Activated T-helper 1 cell treated with anti-CD3 and anti-CD28 coated beads, Interleukin-12 subunit alpha, Interleukin-12 subunit beta, Interleukin-2, Interleukin-4 antibody, amounts not matched to agents 30 ng/mL and 10 ng/mL and 1 ng/mL, durations not matched to agents 14 hours and 24 hours and 36 hours (primary cell): ENCODE measurements at regions not wholly inside any gene's neighbourhood (a gene's known extent, or its start where the extent isn't known, plus 50 kb on each side); places are given as distances from the start of the nearest gene placed in this dataset.
"Not testable (repeated sequence)": the region's sequence is repeated elsewhere in the genome, so short reads cannot be mapped to it uniquely, and the experiment has no call there.

Source experiments
- DNase-seq: peaks from one replicate; pipeline ENCODE4 v3.0.0; 2021; ENCODE audit warnings: low spot score
- H3K27ac Mint-ChIP-seq: one replicate; pipeline ENCODE4 v1.8.0; 2021; ENCODE audit warnings: mild to moderate bottlenecking, mixed read lengths
- H3K27me3 Mint-ChIP-seq: one replicate; pipeline ENCODE4 v1.8.0; 2022; ENCODE audit warnings: mild to moderate bottlenecking, moderate library complexity, mixed read lengths; ENCODE audit not compliant: insufficient read depth
- H3K36me3 Mint-ChIP-seq: one replicate; pipeline ENCODE4 v1.8.0; 2021; ENCODE audit warnings: low read depth, mixed read lengths
- H3K4me1 Mint-ChIP-seq: one replicate; pipeline ENCODE4 v1.8.0; 2021; ENCODE audit warnings: low read depth, mixed read lengths
- H3K4me3 Mint-ChIP-seq: one replicate; pipeline ENCODE4 v1.8.0; 2021; ENCODE audit warnings: mild to moderate bottlenecking, moderate library complexity, mixed read lengths
- H3K9me3 Mint-ChIP-seq: one replicate; pipeline ENCODE4 v1.8.0; 2021; ENCODE audit warnings: mixed read lengths
- intact Hi-C: fragments of 100-400 bp; cut with micrococcal nuclease; formaldehyde crosslinking; loops from one replicate; pipeline ENCODE4 v1.15.1; 2024

DNA sequence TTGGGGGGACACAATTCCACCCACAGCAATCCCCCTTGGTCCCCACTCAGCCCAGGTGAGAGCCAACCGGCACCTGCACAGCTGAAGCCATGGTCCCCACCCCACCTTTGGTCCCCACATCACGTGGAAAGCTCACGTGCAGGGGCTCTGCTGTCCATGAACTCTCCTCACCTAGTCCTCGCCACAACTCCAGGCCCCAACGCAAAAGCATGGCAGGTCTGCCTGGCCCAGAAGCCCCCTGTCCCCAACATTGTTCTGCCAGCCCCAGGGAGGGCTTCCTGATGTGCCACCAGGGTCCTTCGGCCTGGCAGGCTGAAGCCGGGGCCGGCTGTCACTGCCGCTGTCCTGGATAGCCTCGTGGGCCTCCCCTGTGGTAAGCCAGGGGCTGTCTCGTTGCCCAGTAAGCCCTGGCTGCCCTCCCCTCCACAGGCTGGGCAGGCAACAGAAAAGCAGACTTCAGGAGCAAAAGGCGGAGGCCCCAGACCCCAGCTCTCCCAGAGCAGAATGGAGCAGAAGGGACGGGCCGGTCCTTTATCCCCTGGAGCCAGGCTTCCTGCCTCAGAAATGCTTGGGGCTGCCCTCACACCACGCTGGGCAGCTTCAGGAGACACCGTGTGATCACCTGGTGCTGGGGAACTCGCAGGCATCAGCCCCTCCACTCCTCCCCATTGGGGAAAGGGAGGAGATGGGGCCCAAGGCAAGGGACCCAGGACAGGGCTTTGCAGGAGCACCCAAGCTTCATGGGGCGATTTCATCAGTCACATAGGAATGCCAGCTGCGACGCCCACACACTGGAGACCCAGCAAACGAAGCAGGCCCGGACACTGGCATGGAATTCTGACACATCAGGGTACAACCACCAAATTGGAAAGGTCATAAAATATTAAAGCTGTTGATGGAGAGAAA is 103.7 kb downstream of the ADRA2C start:
- Mint-ChIP-seq H3K27ac (no peak overlapping the region), H3K36me3 (no peaks in the 10 kb centered on the region), H3K4me3 (no peak overlapping the region), H3K27me3 (peaks cover 26% of the 10 kb centered on the region), H3K4me1 (no peaks in the 10 kb centered on the region), H3K9me3 (no peaks in the 10 kb centered on the region)
- no peak for DNase-seq
- intact Hi-C loops: no loop called here

DNA sequence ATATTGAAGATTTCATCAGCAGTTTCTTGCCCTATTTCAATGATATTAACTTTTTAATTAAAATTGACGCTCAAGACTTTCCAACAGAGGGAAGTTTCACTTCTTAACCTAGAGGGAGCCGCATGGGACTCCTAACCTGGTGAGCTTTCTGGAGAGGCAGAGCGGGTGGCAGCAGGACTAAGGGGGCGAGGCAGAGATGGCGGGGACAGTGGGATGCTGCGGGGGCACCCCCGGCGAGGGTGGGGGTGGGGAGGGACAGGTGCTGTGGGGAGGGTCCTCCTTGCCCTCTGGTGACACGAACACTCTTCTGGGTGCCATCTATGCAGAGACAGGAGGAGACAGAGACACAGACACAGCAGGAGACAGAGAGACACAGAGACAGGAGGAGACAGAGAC is 104.4 kb downstream of the ADRA2C start:
- Mint-ChIP-seq H3K4me1 (no peaks in the 10 kb centered on the region), H3K36me3 (no peaks in the 10 kb centered on the region), H3K27ac (no peak overlapping the region), H3K27me3 (peaks cover 26% of the 10 kb centered on the region), H3K4me3 (no peak overlapping the region), H3K9me3 (no peaks in the 10 kb centered on the region)
- intact Hi-C loops: no loop called here
- DNase-seq: no peak

GRCh38 chr4:3871181-3871852 is 105.1 kb downstream of the ADRA2C start:
- H3K27ac Mint-ChIP-seq: no peak overlapping the region
- H3K27me3 Mint-ChIP-seq: peaks cover 26% of the 10 kb centered on the region
- H3K4me3 Mint-ChIP-seq: no peak overlapping the region
- intact Hi-C loops: no loop called here
- H3K4me1 Mint-ChIP-seq: no peaks in the 10 kb centered on the region
- no peak for DNase-seq
- no peaks in the 10 kb centered on the region for H3K36me3 Mint-ChIP-seq
- H3K9me3 Mint-ChIP-seq: no peaks in the 10 kb centered on the region

DNA sequence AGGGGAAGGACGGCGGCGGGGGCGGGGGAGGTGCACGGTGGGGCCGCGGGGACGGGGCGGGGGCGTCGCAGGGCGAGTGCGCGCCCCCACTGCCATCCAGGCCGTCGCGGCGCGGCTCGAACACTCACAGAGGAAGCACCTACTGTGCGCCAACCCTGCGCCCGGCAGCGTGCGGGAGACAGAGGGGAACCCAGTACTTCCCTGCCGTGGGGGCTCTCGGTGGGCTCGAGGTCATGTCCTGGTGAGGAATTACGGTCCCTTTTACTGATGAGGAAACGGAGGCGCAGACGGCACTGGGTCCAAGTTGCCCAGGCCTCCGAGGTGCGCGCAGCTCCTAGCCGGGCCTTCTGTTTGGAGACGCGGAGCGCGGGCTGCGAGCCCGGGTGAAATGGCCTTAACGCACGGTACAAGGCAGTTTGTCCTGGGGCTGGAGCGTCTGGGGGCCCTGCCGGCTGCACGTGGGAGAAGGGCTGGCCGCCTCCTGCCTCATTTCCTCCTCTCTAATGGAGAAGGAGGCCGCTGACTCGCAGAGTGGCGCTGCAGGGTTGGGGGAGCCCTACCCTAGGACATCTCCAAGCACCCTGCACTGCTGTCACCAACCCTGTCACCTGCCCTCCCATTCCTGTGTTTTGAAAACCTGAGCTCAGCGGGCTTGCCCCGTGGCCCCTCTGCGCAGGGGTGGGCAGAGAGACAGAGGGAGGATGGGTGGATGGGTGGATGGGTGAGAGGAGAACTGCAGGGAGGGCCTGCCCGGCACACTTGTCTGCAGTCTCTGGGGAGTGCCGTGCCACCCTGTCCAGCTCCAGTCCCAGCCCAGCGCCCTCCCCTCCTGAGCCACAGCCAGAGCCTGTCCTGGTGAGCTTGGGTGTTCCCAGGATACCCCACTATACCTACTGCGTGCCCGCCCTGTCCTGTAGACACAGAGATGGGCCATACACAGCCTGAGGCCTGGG is 106.0 kb downstream of the ADRA2C start:
- intact Hi-C loops: no loop called here
- H3K27ac Mint-ChIP-seq: no peak overlapping the region
- H3K36me3 Mint-ChIP-seq: no peaks in the 10 kb centered on the region
- H3K4me1 Mint-ChIP-seq: no peaks in the 10 kb centered on the region
- H3K9me3 Mint-ChIP-seq: no peaks in the 10 kb centered on the region
- DNase-seq: no peak
- H3K27me3 Mint-ChIP-seq: peaks cover 28% of the 10 kb centered on the region
- H3K4me3 Mint-ChIP-seq: no peak overlapping the region

DNA sequence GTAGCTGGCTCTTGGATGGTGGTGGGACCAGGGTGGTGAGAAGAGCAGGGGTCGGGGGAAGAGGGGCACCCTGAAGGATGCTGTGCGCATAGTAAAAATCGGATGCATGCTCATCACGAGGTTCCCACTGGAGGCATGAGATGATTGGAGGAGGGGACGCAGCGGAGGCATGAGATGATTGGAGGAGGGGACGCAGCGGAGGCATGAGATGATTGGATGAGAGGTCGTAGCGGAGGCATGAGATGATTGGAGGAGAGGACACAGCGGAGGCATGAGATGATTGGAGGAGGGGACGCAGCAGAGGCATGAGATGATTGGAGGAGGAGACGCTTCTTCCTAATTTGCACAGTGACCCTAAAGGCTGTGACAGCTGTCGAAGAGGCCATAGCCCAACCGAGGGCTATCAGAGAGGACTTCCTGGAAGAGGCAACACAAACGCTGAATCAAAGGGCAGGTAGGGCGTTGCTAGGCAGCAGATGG is 106.7 kb downstream of the ADRA2C start:
- no peak for DNase-seq
- intact Hi-C loops: no loop called here
- Mint-ChIP-seq H3K9me3 (no peaks in the 10 kb centered on the region), H3K4me3 (no peak overlapping the region), H3K4me1 (no peaks in the 10 kb centered on the region), H3K27ac (no peak overlapping the region), H3K27me3 (peaks cover 32% of the 10 kb centered on the region), H3K36me3 (no peaks in the 10 kb centered on the region)

- intact Hi-C loops: no loop called here
- DNase-seq: no peak
- H3K4me3 Mint-ChIP-seq: no peak overlapping the region
- H3K27me3 Mint-ChIP-seq: peaks cover 38% of the 10 kb centered on the region
- H3K4me1 Mint-ChIP-seq: no peaks in the 10 kb centered on the region
- H3K27ac Mint-ChIP-seq: no peak overlapping the region
- H3K9me3 Mint-ChIP-seq: no peaks in the 10 kb centered on the region
- no peaks in the 10 kb centered on the region for H3K36me3 Mint-ChIP-seq
Observed at GRCh38 chr4:3873408-3874027, 107.3 kb downstream of the ADRA2C start.

DNA sequence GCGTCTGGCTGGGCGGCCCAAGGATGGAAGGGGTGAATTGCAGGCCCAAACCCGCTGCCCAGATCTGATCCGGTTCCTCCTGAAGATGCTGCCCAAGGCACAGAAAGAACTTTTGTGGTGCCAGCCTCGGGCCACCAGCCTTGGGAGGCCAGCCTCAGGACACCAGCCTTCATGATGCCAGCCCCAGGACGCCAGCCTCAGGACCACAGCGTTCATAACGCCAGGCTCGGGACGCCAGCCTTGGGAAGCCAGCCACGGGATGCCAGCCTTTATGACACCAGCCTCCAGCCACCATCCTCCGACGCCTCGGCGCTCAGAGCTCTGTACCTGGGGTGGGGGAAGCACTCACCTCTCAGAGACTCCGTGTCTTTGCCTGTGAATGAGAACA is 107.8 kb downstream of the ADRA2C start:
- Mint-ChIP-seq H3K36me3 (no peaks in the 10 kb centered on the region), H3K27ac (no peak overlapping the region), H3K9me3 (no peaks in the 10 kb centered on the region), H3K27me3 (peaks cover 43% of the 10 kb centered on the region), H3K4me3 (no peak overlapping the region), H3K4me1 (no peaks in the 10 kb centered on the region)
- intact Hi-C loops: no loop called here
- no peak for DNase-seq

DNA sequence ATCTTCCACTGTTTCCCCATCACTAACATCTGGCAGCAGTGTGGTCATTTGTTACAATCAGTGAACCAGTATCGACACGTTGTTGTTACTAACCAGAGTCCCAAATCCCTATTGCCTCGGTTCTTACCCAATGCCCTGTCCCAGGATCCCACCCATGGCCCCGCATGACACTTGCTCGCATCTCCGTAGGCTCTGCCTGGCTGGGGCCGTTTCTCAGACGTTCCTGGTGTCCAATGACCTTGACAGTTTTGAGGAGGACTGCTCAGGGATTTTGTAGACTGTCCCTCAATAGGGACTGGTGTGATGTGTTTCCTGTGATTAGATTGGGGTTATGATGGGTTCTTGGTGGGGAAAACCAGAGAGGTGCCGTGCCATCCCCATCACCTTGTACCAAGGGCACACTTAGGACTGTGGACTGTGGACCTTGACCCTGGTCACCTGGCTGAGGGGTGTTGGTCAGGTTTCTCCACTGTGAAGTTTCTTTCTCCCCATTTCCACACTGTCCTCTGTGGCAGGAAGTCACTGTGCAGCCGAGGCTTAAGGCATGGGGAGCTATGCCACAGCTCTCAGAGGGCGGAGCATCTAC is 108.4 kb downstream of the ADRA2C start:
- H3K27me3 Mint-ChIP-seq: peaks cover 47% of the 10 kb centered on the region
- intact Hi-C loops: no loop called here
- no peak overlapping the region for H3K27ac Mint-ChIP-seq

GRCh38 chr4:3875466-3875865 is 109.3 kb downstream of the ADRA2C start:
- Mint-ChIP-seq H3K4me1 (peaks cover 5% of the 10 kb centered on the region), H3K4me3 (no peak overlapping the region), H3K27me3 (peaks cover 49% of the 10 kb centered on the region), H3K27ac (no peak overlapping the region), H3K36me3 (no peaks in the 10 kb centered on the region), H3K9me3 (no peaks in the 10 kb centered on the region)
- intact Hi-C loops: no loop called here
- DNase-seq: no peak

More for the DNA sequence above, 108.4 kb downstream of the ADRA2C start:
- peaks cover 5% of the 10 kb centered on the region for H3K4me1 Mint-ChIP-seq
- no peak overlapping the region for H3K4me3 Mint-ChIP-seq
- H3K9me3 Mint-ChIP-seq: no peaks in the 10 kb centered on the region
- H3K36me3 Mint-ChIP-seq: no peaks in the 10 kb centered on the region
- DNase-seq: no peak

DNA sequence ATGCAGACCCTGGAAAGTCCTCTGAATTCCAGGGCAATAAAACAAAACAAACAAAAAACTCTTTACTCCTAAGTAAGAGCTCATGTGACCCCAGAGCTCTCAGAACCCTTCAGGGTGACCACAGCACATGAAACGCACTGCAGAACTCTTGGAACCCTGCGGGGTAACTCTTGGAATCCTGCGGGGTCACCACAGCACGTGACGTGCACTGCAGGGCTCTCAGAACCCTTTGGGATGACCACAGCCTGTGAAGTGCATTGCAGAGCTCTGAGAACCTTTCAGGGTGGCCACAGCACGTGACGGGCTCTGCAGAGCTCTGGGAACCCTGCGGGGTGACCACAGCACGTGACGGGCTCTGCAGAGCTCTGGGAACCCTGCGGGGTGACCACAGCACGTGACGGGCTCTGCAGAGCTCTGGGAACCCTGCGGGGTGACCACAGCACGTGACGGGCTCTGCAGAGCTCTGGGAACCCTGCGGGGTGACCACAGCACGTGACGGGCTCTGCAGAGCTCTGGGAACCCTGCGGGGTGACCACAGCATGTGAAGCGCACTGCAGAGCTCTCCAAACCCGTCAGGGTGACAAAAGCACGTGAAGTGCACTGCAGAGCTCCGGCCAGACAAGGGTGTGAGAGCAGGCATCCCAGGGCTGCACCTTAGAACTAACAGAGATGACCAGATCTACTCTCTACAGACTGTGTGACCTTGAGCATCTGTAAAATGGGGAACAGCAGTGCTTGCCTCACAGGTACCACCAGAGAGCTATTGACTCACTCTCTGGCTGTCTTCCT is 110.1 kb downstream of the ADRA2C start:
- H3K27ac Mint-ChIP-seq, intact Hi-C loops, H3K4me3 Mint-ChIP-seq, H3K4me1 Mint-ChIP-seq, DNase-seq, H3K9me3 Mint-ChIP-seq, H3K36me3 Mint-ChIP-seq: not testable (repeated sequence)
- peaks cover 46% of the 10 kb centered on the region for H3K27me3 Mint-ChIP-seq

GRCh38 chr4:3877236-3877635 is 111.1 kb downstream of the ADRA2C start:
- no peak for DNase-seq
- Mint-ChIP-seq H3K27me3 (peaks cover 45% of the 10 kb centered on the region), H3K4me1 (peaks cover 5% of the 10 kb centered on the region), H3K4me3 (no peak overlapping the region), H3K9me3 (no peaks in the 10 kb centered on the region), H3K27ac (no peak overlapping the region), H3K36me3 (no peaks in the 10 kb centered on the region)
- intact Hi-C loops: no loop called here
